ENCODE measurements at regions not wholly inside any gene's neighbourhood (a gene's known extent, or its start where the extent isn't known, plus 50 kb on each side); places are given as distances from the start of the nearest gene placed in this dataset.

DNA sequence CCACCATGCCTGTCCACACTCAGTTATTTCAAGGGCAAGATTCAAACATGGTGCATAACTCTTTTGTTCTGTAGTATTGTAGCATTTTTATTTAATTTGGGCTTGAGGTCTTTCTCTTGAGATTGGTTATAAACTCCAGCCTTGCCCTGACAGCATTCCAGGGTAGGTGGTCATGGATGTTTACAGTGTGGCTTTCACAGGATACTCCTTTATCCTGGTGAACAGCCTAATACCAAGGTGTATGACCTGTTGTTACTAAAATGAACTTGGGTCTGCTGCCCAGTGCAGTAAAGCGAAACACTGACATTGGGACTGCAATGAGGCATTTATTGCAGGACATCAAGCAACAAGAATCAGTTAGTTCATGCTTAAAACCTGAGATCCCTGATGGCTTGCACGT lies 434.8 kb downstream of the ANKRD50 start:
- Histone ChIP-seq H3K36me3 (ENCODE audit: control insufficient read depth, insufficient read depth, low read length) (no peaks in the 10 kb centered on the region), H3K4me1 (ENCODE audit: control insufficient read depth, insufficient read depth, low read length) (no peaks in the 10 kb centered on the region), H3K4me3 (ENCODE audit: low read length) (no peak overlapping the region), H3K9ac (ENCODE audit: low read length) (no peak overlapping the region), H3K27ac (ENCODE audit: low read depth, low read length) (no peak overlapping the region), H3K27me3 (ENCODE audit: control insufficient read depth, insufficient read depth, low read length) (no peaks in the 10 kb centered on the region)

DNA sequence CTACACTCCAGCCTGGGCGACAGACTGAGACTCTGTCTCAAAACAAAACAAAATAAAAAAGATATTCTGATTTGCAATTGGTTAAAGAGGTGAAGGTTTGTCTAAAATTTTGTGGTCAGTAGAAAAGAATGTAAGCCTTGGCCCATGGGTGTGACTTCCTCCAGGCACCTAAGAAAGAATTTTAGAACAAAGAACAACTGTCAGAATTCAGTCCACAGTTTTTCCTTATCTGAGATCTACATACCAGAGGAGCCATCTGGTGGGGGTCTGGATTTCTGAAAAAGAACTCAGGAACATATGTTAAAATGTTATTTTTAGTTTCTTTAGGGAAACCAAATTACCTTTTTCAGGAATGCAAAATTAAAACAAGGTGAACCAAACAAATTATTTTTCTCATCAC lies 434.1 kb downstream of the ANKRD50 start:
- Histone ChIP-seq H3K27ac (ENCODE audit: low read depth, low read length) (no peak overlapping the region), H3K9ac (ENCODE audit: low read length) (no peak overlapping the region), H3K4me1 (ENCODE audit: control insufficient read depth, insufficient read depth, low read length) (no peaks in the 10 kb centered on the region), H3K4me3 (ENCODE audit: low read length) (no peak overlapping the region), H3K27me3 (ENCODE audit: control insufficient read depth, insufficient read depth, low read length) (no peaks in the 10 kb centered on the region), H3K36me3 (ENCODE audit: control insufficient read depth, insufficient read depth, low read length) (no peaks in the 10 kb centered on the region)

DNA sequence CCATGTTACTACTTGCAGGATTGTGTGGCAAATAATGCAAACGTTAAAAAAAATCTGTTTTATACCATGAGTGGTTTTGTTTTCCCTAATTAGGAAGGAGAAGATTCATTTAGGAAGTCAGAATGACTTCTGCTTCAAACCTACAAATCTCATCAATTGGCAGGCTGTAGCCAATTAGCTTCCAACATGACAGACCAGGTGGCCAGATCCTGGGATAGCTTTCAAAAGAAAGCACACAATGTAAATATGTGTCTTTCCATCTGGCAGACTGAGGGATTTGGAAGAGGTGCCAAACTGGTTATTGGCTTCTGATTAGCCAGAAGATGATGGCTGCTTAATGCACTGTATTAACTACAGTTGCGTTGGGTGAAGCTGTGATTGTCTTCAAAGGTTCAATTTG lies 432.8 kb downstream of the ANKRD50 start:
- no peak overlapping the region for H3K4me3 ChIP-seq (ENCODE audit: low read length)
- no peaks in the 10 kb centered on the region for H3K4me1 ChIP-seq (ENCODE audit: control insufficient read depth, insufficient read depth, low read length)
- H3K27me3 ChIP-seq (ENCODE audit: control insufficient read depth, insufficient read depth, low read length): no peaks in the 10 kb centered on the region
- no peak overlapping the region for H3K9ac ChIP-seq (ENCODE audit: low read length)
- no peak overlapping the region for H3K27ac ChIP-seq (ENCODE audit: low read depth, low read length)
- H3K36me3 ChIP-seq (ENCODE audit: control insufficient read depth, insufficient read depth, low read length): no peaks in the 10 kb centered on the region

DNA sequence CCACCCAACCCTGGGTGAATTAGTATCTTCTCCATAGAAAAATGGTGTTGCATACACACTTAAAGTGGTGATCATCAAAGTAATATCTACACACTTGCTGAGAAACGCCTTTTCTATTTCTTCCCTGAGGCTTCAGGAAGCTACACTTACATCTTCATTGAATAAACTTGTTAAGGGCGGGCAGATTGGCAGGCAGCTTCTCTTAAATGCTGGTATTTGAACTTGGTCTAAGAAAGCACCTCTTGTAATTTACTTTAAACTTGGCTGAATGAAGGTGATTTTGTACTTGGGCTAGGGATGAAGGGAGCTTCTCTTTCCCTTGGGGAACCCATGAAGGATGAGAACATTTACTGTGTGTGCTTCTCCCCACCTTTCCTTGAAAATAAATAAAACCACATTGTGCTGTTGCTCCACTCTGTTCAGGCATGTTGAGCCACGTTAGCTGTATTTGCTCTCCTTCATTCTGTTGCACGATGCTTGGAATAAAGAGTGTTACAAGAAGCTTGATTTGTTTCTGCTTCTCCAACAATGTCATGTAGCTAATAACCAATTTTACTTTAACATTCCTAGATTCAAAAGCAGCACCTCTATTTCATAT lies 430.1 kb downstream of the ANKRD50 start:
- no peaks in the 10 kb centered on the region for H3K36me3 ChIP-seq (ENCODE audit: control insufficient read depth, insufficient read depth, low read length)
- no peaks in the 10 kb centered on the region for H3K4me1 ChIP-seq (ENCODE audit: control insufficient read depth, insufficient read depth, low read length)
- H3K9ac ChIP-seq (ENCODE audit: low read length): no peak overlapping the region
- H3K4me3 ChIP-seq (ENCODE audit: low read length): no peak overlapping the region
- no peak overlapping the region for H3K27ac ChIP-seq (ENCODE audit: low read depth, low read length)
- no peaks in the 10 kb centered on the region for H3K27me3 ChIP-seq (ENCODE audit: control insufficient read depth, insufficient read depth, low read length)

DNA sequence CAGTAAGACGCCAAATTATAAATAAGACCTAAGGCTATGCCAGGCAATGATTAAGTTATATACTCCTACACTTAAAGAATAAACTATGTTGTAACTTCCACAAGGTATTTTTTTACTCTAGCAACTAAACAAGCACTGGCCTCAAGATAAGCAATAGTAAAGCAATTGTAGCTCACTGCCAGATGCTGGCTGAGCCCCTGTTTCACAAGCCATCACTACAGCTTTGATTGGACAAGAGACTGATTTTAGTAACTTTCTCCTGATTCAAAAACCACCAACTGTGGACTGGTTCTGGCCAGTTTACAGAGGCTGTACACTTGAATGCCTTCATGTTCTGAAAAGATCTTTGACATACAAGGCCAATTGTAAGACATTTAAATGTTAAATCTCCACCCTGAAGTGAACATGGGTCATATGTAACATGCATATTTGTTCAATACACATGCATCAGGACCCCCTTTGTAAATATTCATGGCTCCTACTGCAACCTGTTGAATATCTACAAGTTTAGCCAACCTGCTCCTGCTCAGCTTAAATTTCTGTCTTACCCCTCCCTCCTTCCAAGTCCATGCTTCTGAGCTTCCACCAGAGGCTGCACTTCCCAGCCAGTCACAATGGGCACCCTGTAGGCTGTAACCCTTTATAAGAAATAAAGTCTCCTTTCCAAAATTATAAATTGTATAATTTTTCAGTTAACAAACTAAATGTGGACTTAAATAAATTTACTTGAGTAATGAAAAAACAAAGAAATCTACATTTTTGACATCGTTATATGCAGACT lies 423.6 kb downstream of the ANKRD50 start:
- Histone ChIP-seq H3K4me1 (ENCODE audit: control insufficient read depth, insufficient read depth, low read length) (no peaks in the 10 kb centered on the region), H3K36me3 (ENCODE audit: control insufficient read depth, insufficient read depth, low read length) (no peaks in the 10 kb centered on the region), H3K4me3 (ENCODE audit: low read length) (no peak overlapping the region), H3K27ac (ENCODE audit: low read depth, low read length) (no peak overlapping the region), H3K27me3 (ENCODE audit: control insufficient read depth, insufficient read depth, low read length) (no peaks in the 10 kb centered on the region), H3K9ac (ENCODE audit: low read length) (no peak overlapping the region)

DNA sequence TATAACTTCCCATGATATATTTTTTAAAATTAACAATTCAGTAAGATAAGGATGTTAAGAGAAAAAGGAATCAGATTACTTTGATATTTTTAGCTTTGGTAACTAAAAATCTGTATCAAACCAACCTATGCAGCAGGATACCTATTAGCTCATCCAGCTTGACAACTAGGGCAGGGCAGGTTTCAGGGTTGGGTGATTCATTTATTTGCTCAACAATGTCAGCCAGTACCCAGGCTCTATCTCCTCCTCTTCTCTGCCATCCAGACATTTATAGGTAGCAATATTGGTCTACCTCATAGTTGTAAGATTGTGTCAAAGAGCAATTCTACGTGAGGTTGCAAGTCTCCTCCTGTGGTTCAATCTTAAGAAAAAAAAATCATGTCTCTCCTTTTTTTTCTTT lies 421.9 kb downstream of the ANKRD50 start:
- Histone ChIP-seq H3K4me3 (ENCODE audit: low read length) (no peak overlapping the region), H3K27me3 (ENCODE audit: control insufficient read depth, insufficient read depth, low read length) (no peaks in the 10 kb centered on the region), H3K4me1 (ENCODE audit: control insufficient read depth, insufficient read depth, low read length) (no peaks in the 10 kb centered on the region), H3K27ac (ENCODE audit: low read depth, low read length) (no peak overlapping the region), H3K36me3 (ENCODE audit: control insufficient read depth, insufficient read depth, low read length) (no peaks in the 10 kb centered on the region), H3K9ac (ENCODE audit: low read length) (no peak overlapping the region)

DNA sequence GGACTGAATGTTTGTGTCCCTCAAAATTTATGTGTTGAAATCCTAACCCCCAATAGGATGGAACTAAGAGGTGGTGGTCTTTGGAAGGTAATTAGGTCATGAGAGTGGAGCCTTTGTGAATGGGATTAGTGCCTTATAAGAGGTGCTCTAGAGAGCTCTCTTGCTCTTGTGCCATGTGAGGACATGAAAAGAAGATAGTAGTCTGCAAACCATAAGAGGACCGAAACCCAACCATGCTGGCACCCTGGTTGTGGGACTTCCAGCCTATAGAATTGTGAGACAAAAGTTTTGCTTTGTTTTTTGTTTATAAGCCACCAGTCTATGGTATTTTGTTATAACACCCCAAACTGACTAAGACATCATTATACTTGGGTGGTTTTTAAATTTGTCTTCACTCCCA lies 417.1 kb downstream of the ANKRD50 start:
- H3K4me1 ChIP-seq (ENCODE audit: control insufficient read depth, insufficient read depth, low read length): no peaks in the 10 kb centered on the region
- no peak overlapping the region for H3K4me3 ChIP-seq (ENCODE audit: low read length)

DNA sequence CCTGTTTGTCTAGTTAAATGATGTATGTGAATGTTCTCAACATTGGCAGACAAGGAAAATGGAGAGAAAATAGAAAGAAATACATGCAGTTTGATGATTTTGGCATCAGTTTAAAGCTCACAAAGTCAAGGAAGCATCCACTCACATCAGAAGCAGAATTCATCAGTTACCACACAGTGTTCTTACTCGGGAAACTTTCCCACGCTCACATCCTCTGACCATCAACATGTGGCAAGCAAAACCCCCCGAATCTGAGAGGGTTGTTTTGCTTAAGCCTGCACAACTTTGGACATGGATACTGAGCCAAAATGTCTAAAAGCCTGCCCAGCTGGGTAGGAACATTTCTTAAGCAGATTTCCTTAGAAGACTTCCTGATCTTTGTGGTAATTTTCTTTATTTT lies 407.6 kb downstream of the ANKRD50 start:
- Histone ChIP-seq H3K4me1 (ENCODE audit: control insufficient read depth, insufficient read depth, low read length) (no peaks in the 10 kb centered on the region), H3K4me3 (ENCODE audit: low read length) (no peak overlapping the region), H3K9ac (ENCODE audit: low read length) (no peak overlapping the region), H3K36me3 (ENCODE audit: control insufficient read depth, insufficient read depth, low read length) (no peaks in the 10 kb centered on the region), H3K27ac (ENCODE audit: low read depth, low read length) (no peak overlapping the region), H3K27me3 (ENCODE audit: control insufficient read depth, insufficient read depth, low read length) (no peaks in the 10 kb centered on the region)

More for the DNA sequence above, 417.1 kb downstream of the ANKRD50 start:
- Histone ChIP-seq H3K27ac (ENCODE audit: low read depth, low read length) (no peak overlapping the region), H3K27me3 (ENCODE audit: control insufficient read depth, insufficient read depth, low read length) (no peaks in the 10 kb centered on the region), H3K9ac (ENCODE audit: low read length) (no peak overlapping the region), H3K36me3 (ENCODE audit: control insufficient read depth, insufficient read depth, low read length) (no peaks in the 10 kb centered on the region)

DNA sequence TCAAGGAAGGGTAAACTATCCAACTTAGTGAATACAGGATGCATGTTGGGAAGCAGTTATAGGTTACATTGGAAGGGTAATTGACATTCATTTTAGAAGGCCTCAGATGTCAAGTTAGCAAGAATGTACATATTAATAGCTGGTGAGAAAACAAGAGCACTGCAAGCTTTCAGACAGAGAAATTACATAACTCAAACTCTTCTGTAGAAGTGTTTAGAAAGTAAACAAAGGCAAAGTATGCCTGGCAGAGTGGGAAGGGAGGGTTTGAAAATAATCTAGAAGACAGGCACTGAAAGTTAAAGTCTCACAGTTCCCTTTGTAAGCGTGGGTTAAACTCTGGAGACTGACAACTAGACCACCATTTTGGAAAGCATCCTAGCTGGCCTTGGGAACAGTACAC lies 406.2 kb downstream of the ANKRD50 start:
- Histone ChIP-seq H3K4me1 (ENCODE audit: control insufficient read depth, insufficient read depth, low read length) (no peaks in the 10 kb centered on the region), H3K36me3 (ENCODE audit: control insufficient read depth, insufficient read depth, low read length) (no peaks in the 10 kb centered on the region), H3K27ac (ENCODE audit: low read depth, low read length) (no peak overlapping the region), H3K4me3 (ENCODE audit: low read length) (no peak overlapping the region), H3K9ac (ENCODE audit: low read length) (no peak overlapping the region), H3K27me3 (ENCODE audit: control insufficient read depth, insufficient read depth, low read length) (no peaks in the 10 kb centered on the region)

DNA sequence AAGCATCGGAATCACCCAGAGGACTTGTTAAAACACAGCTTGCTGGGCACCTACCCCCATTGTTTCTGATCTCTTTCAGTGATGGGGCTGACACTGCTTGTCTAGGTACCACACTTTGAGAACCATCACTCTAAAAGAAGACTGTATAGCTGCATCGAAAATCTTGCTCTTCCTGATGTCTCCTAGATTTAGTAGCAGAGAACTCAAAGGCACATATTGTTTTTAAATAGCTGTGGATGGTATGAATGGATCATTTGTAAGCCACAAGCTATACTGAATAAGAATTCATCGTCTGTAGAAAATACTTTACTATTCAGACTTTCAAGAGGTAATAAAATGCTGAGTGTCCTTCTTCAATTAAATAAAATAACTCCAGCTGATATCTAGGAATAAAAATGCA lies 405.4 kb downstream of the ANKRD50 start:
- Histone ChIP-seq H3K27ac (ENCODE audit: low read depth, low read length) (no peak overlapping the region), H3K4me3 (ENCODE audit: low read length) (no peak overlapping the region), H3K9ac (ENCODE audit: low read length) (no peak overlapping the region), H3K27me3 (ENCODE audit: control insufficient read depth, insufficient read depth, low read length) (no peaks in the 10 kb centered on the region), H3K4me1 (ENCODE audit: control insufficient read depth, insufficient read depth, low read length) (no peaks in the 10 kb centered on the region), H3K36me3 (ENCODE audit: control insufficient read depth, insufficient read depth, low read length) (no peaks in the 10 kb centered on the region)

DNA sequence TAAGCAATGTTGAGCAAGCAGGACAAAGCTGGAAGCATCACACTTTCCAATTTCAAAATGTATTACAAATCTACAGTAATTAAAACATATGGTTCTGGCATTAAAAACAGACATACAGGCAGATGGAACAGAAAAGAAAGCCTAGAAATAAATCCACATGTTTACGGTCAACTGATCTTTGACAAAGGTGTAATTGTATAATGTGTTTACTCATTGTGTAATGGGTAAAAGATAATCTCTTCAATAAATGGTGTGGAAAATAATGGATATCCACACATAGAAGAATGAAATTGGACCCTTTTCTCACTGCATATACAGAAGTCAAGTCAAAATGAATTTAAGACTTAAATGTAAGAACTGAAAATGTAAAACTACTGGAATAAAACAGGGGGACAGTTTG lies 394.2 kb downstream of the ANKRD50 start:
- Histone ChIP-seq H3K27ac (ENCODE audit: low read depth, low read length) (no peak overlapping the region), H3K27me3 (ENCODE audit: control insufficient read depth, insufficient read depth, low read length) (no peaks in the 10 kb centered on the region), H3K4me3 (ENCODE audit: low read length) (no peak overlapping the region), H3K4me1 (ENCODE audit: control insufficient read depth, insufficient read depth, low read length) (no peaks in the 10 kb centered on the region), H3K36me3 (ENCODE audit: control insufficient read depth, insufficient read depth, low read length) (no peaks in the 10 kb centered on the region), H3K9ac (ENCODE audit: low read length) (no peak overlapping the region)

DNA sequence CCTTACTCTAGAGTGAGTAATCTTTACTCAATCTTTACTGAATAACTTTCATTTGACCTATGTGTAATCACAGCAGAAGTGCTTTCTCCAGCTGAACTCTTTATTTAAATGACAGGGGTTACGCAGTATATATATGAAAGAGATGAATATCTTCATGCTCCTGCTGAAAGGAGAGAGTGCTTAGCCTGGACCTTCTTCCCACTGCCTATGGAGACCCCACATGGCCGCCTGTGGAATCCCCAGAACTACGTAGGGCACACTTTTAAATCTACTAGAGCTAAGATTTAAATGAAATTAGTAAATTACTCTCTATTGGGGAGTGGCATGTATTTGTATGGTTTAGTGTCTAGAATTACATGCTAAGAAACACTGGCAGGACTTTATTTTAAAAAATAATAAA lies 391.2 kb downstream of the ANKRD50 start:
- H3K27ac ChIP-seq (ENCODE audit: low read depth, low read length): no peak overlapping the region
- H3K9ac ChIP-seq (ENCODE audit: low read length): no peak overlapping the region
- H3K36me3 ChIP-seq (ENCODE audit: control insufficient read depth, insufficient read depth, low read length): no peaks in the 10 kb centered on the region
- H3K4me1 ChIP-seq (ENCODE audit: control insufficient read depth, insufficient read depth, low read length): no peaks in the 10 kb centered on the region
- no peak overlapping the region for H3K4me3 ChIP-seq (ENCODE audit: low read length)
- H3K27me3 ChIP-seq (ENCODE audit: control insufficient read depth, insufficient read depth, low read length): no peaks in the 10 kb centered on the region
